Renal cortical epithelial cell (primary cell): ENCODE measurements at regions not wholly inside any gene's neighbourhood (a gene's known extent, or its start where the extent isn't known, plus 50 kb on each side); places are given as distances from the start of the nearest gene placed in this dataset.
A peak's percentile ranks its signal among the peaks of the same experiment; 100 is the strongest.

ENCODE experiments used
- DNase-seq: peaks from one replicate; pipeline ENCODE4 v3.0.0-alpha.2; 2011; ENCODE audit warnings: low read depth

GRCh38 chr19:16000024-16000663 lies 51.3 kb downstream of the OR10H4 start:
- no peak for DNase-seq

- peak; percentile 12 for DNase-seq
These were observed 52.9 kb downstream of the OR10H4 start for GRCh38 chr19:16001481-16002312.

- no peak for DNase-seq
These were observed 53.9 kb downstream of the OR10H4 start for GRCh38 chr19:16002406-16003384.

- DNase-seq = no peak
These were observed 54.6 kb downstream of the OR10H4 start for GRCh38 chr19:16003391-16003790.

- DNase-seq = no peak
These were observed 57.1 kb downstream of the OR10H4 start for GRCh38 chr19:16005925-16006324.

GRCh38 chr19:16012552-16012951 lies 63.7 kb upstream of the TPM4 start:
- no peak for DNase-seq

GRCh38 chr19:16013181-16013850 lies 63.0 kb upstream of the TPM4 start:
- DNase-seq = no peak

- no peak for DNase-seq
These were observed 62.1 kb upstream of the TPM4 start for GRCh38 chr19:16013851-16014840.

GRCh38 chr19:16014923-16015804 lies 61.1 kb upstream of the TPM4 start:
- DNase-seq = no peak

GRCh38 chr19:16015805-16016173 lies 60.5 kb upstream of the TPM4 start:
- DNase-seq = no peak

- DNase-seq = no peak
These were observed 59.8 kb upstream of the TPM4 start for GRCh38 chr19:16016226-16017137.

GRCh38 chr19:16017138-16017490 lies 59.2 kb upstream of the TPM4 start:
- no peak for DNase-seq

- DNase-seq = no peak
These were observed 58.1 kb upstream of the TPM4 start for GRCh38 chr19:16018106-16018755.

GRCh38 chr19:16018801-16019551 lies 57.3 kb upstream of the TPM4 start:
- DNase-seq = no peak

GRCh38 chr19:16019691-16020448 lies 56.4 kb upstream of the TPM4 start:
- no peak for DNase-seq

GRCh38 chr19:16021796-16022195 lies 54.5 kb upstream of the TPM4 start:
- DNase-seq = no peak
